SK-N-SH (cell line): ENCODE measurements at regions not wholly inside any gene's neighbourhood (a gene's known extent, or its start where the extent isn't known, plus 50 kb on each side); places are given as distances from the start of the nearest gene placed in this dataset.

Experiments used
- CTCF ChIA-PET: fragments of 300-600, 350-600 bp; formaldehyde crosslinking; extraction: SDS; loops from one replicate; lab custom pipeline; 2021; lab: Yijun Ruan, JAX
- POLR2A ChIA-PET: fragments of 350-600 bp; sonication (Branson Sonifier 250); formaldehyde crosslinking; extraction: SDS; loops from one replicate; lab custom pipeline; 2020; ENCODE audit warnings: antibody characterized with exemption, inconsistent platforms; lab: Yijun Ruan, JAX
- DNase-seq: peaks from one replicate; pipeline ENCODE4 v3.0.0; 2012
- H2AFZ ChIP-seq: fragments of 200-600 bp; sonication (generic); 2 replicates; pipeline ENCODE4 v1.8.1; 2016; ENCODE audit warnings: antibody characterized with exemption, mild to moderate bottlenecking, low read depth
- H3F3A ChIP-seq: fragments of 200-600 bp; sonication (generic); replicated peaks from 2 replicates; pipeline ENCODE3; 2016; ENCODE audit warnings: antibody characterized with exemption, mild to moderate bottlenecking; ENCODE audit not compliant: insufficient read depth
- H3K27ac ChIP-seq, 2 experiments: fragments of 200-500 bp in 1 of 2; fragments of 200-600 bp in 1 of 2; sonication (Bioruptor generic) in 1 of 2; sonication (generic), shearing (Covaris generic) in 1 of 2; 2 replicates each; pipeline versions ENCODE4 v1.5.1 to v1.6.1; 2014 to 2016; ENCODE audit warnings: low read depth in 2 of 2, inconsistent platforms in 1 of 2, low read length in 1 of 2, mild to moderate bottlenecking in 1 of 2, mixed read lengths in 1 of 2
- H3K27me3 ChIP-seq: fragments of 200-600 bp; sonication (generic), shearing (Covaris generic); 2 replicates; pipeline ENCODE4 v1.6.1; 2016; ENCODE audit warnings: mixed run types; ENCODE audit not compliant: insufficient read depth
- H3K36me3 ChIP-seq, 2 experiments: fragments of 200-500 bp in 1 of 2; fragments of 200-600 bp in 1 of 2; sonication (Bioruptor generic) in 1 of 2; sonication (generic) in 1 of 2; replicated peaks in 1 of 2; 2 replicates each; pipeline versions ENCODE3 to v1.5.1; 2014 to 2016; ENCODE audit warnings: low read length in 1 of 2, mild to moderate bottlenecking in 1 of 2; ENCODE audit not compliant: insufficient read depth in 2 of 2, control insufficient read depth in 1 of 2
- H3K4me1 ChIP-seq, 2 experiments: fragments of 200-500 bp in 1 of 2; fragments of 200-600 bp in 1 of 2; sonication (Bioruptor generic) in 1 of 2; sonication (generic), shearing (Covaris generic) in 1 of 2; 2 replicates each; pipeline versions ENCODE4 v1.5.1 to v1.6.1; 2014 to 2016; ENCODE audit warnings: low read depth in 1 of 2, low read length in 1 of 2, mixed run types in 1 of 2; ENCODE audit not compliant: insufficient read depth in 2 of 2, control insufficient read depth in 1 of 2
- H3K4me2 ChIP-seq: fragments of 200-600 bp; sonication (generic), shearing (Covaris generic); 2 replicates; pipeline ENCODE4 v1.6.1; 2017; ENCODE audit warnings: mixed run types
- H3K4me3 ChIP-seq, 2 experiments: fragments of 200-500 bp in 1 of 2; fragments of 200-600 bp in 1 of 2; sonication (Bioruptor generic) in 1 of 2; sonication (generic), shearing (Covaris generic) in 1 of 2; 2 replicates each; pipeline versions ENCODE4 v1.5.1 to v1.8.1; 2014 to 2016; ENCODE audit warnings: low read depth in 2 of 2, inconsistent platforms in 1 of 2, low read length in 1 of 2, mild to moderate bottlenecking in 1 of 2, mixed read lengths in 1 of 2, moderate library complexity in 1 of 2
- H3K79me2 ChIP-seq: fragments of 200-600 bp; sonication (generic); 2 replicates; pipeline ENCODE4 v1.8.1; 2017; ENCODE audit warnings: mild to moderate bottlenecking; ENCODE audit not compliant: insufficient read depth
- H3K9ac ChIP-seq: fragments of 200-600 bp; sonication (generic); 2 replicates; pipeline ENCODE4 v1.6.1; 2017; ENCODE audit warnings: mixed run types
- H3K9me2 ChIP-seq: fragments of 200-600 bp; sonication (generic); 2 replicates; pipeline ENCODE4 v1.6.1; 2017; ENCODE audit warnings: mixed run types
- H3K9me3 ChIP-seq: fragments of 200-600 bp; sonication (generic); 2 replicates; pipeline ENCODE4 v1.6.1; 2017; ENCODE audit warnings: mixed run types, mild to moderate bottlenecking, moderate library complexity
- H4K20me1 ChIP-seq: fragments of 200-600 bp; sonication (generic); 2 replicates; pipeline ENCODE4 v1.6.1; 2017; ENCODE audit warnings: mild to moderate bottlenecking, mixed run types; ENCODE audit not compliant: insufficient read depth
- EZH2phosphoT487 ChIP-seq: fragments of 200-600 bp; sonication (generic); IDR thresholded peaks from 2 replicates; pipeline ENCODE4 v1.6.1; 2017; ENCODE audit warnings: low read depth, mixed run types, mild to moderate bottlenecking, antibody characterized with exemption, moderate library complexity, borderline replicate concordance
- FOXJ3 ChIP-seq: sonication (generic); formaldehyde crosslinking; IDR thresholded peaks from 2 replicates; pipeline ENCODE4 v1.5.1; 2020; ENCODE audit warnings: mild to moderate bottlenecking, missing genetic modification reagents
- FOXM1 ChIP-seq: IDR thresholded peaks from 2 replicates; pipeline ENCODE4 v1.4.0; 2012; ENCODE audit warnings: low read depth, mild to moderate bottlenecking
- GABPA ChIP-seq: IDR thresholded peaks from 2 replicates; pipeline ENCODE4 v1.4.0; 2012; ENCODE audit warnings: low read depth, mild to moderate bottlenecking
- GATA2 ChIP-seq: sonication (generic); formaldehyde crosslinking; IDR thresholded peaks from 2 replicates; pipeline ENCODE4 v1.5.0; 2020; ENCODE audit warnings: mild to moderate bottlenecking, missing genetic modification reagents
- JUND ChIP-seq: IDR thresholded peaks from 2 replicates; pipeline ENCODE4 v1.4.0; 2012
- MAX ChIP-seq: IDR thresholded peaks from 2 replicates; pipeline ENCODE4 v1.4.0; 2012; ENCODE audit warnings: low read depth
- MEF2A ChIP-seq: IDR thresholded peaks from 2 replicates; pipeline ENCODE4 v1.4.0; 2012; ENCODE audit warnings: low read depth, borderline replicate concordance
- MXI1 ChIP-seq: IDR thresholded peaks from 2 replicates; pipeline ENCODE4 v1.6.1; 2012; ENCODE audit warnings: mild to moderate bottlenecking, low read depth, low read length, improper control_type of control experiment
- NRF1 ChIP-seq: IDR thresholded peaks from 2 replicates; pipeline ENCODE4 v1.6.1; 2012; ENCODE audit warnings: low read depth, mild to moderate bottlenecking, low read length
- RAD21 ChIP-seq: IDR thresholded peaks from 2 replicates; pipeline ENCODE4 v1.6.1; 2012; ENCODE audit warnings: mild to moderate bottlenecking, low read length
- RCOR1 ChIP-seq: fragments of 150-350 bp; IDR thresholded peaks from 2 replicates; pipeline ENCODE4 v1.6.1; 2017; ENCODE audit warnings: antibody characterized with exemption, low read length
- RFX5 ChIP-seq: IDR thresholded peaks from 2 replicates; pipeline ENCODE4 v1.6.1; 2012; ENCODE audit warnings: mild to moderate bottlenecking, improper control_type of control experiment, low read length
- RXRA ChIP-seq: IDR thresholded peaks from 2 replicates; pipeline ENCODE4 v1.4.0; 2012; ENCODE audit warnings: low read depth, mild to moderate bottlenecking, borderline replicate concordance
- TAF1 ChIP-seq: IDR thresholded peaks from 2 replicates; pipeline ENCODE4 v1.6.1; 2012; ENCODE audit warnings: low read depth, mild to moderate bottlenecking, low read length, moderate library complexity, borderline replicate concordance
- USF1 ChIP-seq: IDR thresholded peaks from 2 replicates; pipeline ENCODE4 v1.4.0; 2012; ENCODE audit warnings: low read depth, borderline replicate concordance
- YY1 ChIP-seq: IDR thresholded peaks from 2 replicates; pipeline ENCODE4 v1.4.0; 2012; ENCODE audit warnings: low read depth, mild to moderate bottlenecking
- WGBS: methylation state at CpG from one replicate; pipeline ENCODE4 v1.1.6; 2017; ENCODE audit warnings: low lambda C conversion rate; 5-methylcytosine and 5-hydroxymethylcytosine counted together
- TF ChIP-seq, protein P1 (sequence below): fragments of 200-600 bp; sonication (generic); IDR thresholded peaks from 2 replicates; pipeline ENCODE4 v1.6.1; 2017; ENCODE audit warnings: antibody characterized with exemption, mild to moderate bottlenecking, moderate library complexity
- TF ChIP-seq, protein P2 (sequence below): fragments of 150-350 bp; IDR thresholded peaks from 2 replicates; pipeline ENCODE4 v1.6.1; 2017; ENCODE audit warnings: antibody characterized with exemption, low read length, low read depth, borderline replicate concordance
- TF ChIP-seq, protein P3 (sequence below): IDR thresholded peaks from 2 replicates; pipeline ENCODE4; 2012

DNA sequence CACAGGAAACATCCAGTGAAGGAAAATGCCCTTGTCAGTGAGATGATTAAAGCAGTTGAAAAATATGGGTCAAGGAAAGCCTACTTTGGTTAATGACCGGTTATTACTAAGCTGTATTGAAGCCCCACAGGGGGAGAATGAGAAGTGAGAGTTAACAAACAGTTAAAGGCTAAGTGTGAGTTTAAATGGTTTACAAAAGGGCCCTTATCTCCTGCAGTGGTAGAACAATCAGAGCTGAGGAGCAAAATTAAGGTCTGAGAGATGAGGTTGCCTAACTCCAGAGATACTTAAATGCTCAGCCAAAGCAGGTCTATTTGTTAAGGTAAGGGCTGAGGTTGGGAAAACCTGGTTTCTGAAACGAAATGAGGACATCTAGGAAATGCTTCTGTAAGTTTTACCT is 75.1 kb upstream of the FER start:
- H3K27me3 ChIP-seq = no peaks in the 10 kb centered on the region
- no peak for DNase-seq
- no peaks in the 10 kb centered on the region for H3K9me3 ChIP-seq
- no peaks in the 10 kb centered on the region for H3K79me2 ChIP-seq
- no peak overlapping the region for H2AFZ ChIP-seq
- no peak overlapping the region for H3K9ac ChIP-seq
- H3K4me2 ChIP-seq = no peak overlapping the region
- ChIA-PET POLR2A (no interaction called here), CTCF (interaction anchor here (0.8 to 1.6 kb wide), 2 partner anchors 25 to 30 kb away, joined by 3 to 6 read pairs; no protein-coding TSS in a partner anchor)
- 43% methylated on average over 2 of the region's 2 CpGs for WGBS
- H3K4me1 ChIP-seq = no peaks in the 10 kb centered on the region; a peak in 2 of 4 replicates
- H4K20me1 ChIP-seq = no peaks in the 10 kb centered on the region
- TF ChIP-seq USF1 = no peak
- TF ChIP-seq MXI1 = no peak
- TF ChIP-seq RFX5 = no peak
- no peak for TF ChIP-seq GABPA
- no peak for TF ChIP-seq JUND
- no peak for TF ChIP-seq RXRA
- TF ChIP-seq, protein P1, sequence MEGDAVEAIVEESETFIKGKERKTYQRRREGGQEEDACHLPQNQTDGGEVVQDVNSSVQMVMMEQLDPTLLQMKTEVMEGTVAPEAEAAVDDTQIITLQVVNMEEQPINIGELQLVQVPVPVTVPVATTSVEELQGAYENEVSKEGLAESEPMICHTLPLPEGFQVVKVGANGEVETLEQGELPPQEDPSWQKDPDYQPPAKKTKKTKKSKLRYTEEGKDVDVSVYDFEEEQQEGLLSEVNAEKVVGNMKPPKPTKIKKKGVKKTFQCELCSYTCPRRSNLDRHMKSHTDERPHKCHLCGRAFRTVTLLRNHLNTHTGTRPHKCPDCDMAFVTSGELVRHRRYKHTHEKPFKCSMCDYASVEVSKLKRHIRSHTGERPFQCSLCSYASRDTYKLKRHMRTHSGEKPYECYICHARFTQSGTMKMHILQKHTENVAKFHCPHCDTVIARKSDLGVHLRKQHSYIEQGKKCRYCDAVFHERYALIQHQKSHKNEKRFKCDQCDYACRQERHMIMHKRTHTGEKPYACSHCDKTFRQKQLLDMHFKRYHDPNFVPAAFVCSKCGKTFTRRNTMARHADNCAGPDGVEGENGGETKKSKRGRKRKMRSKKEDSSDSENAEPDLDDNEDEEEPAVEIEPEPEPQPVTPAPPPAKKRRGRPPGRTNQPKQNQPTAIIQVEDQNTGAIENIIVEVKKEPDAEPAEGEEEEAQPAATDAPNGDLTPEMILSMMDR = no peak
- no peak for TF ChIP-seq RAD21
- no peak for TF ChIP-seq RCOR1
- no peak for TF ChIP-seq NRF1
- no peak for TF ChIP-seq TAF1
- no peak for TF ChIP-seq MAX
- no peak for TF ChIP-seq GATA2 (CRISPR knock-in tag)
- TF ChIP-seq MEF2A = no peak
- H3K9me2 ChIP-seq = no peaks in the 10 kb centered on the region
- H3K27ac ChIP-seq = no peak overlapping the region
- H3K4me3 ChIP-seq = no peak overlapping the region
- no peaks in the 10 kb centered on the region for H3K36me3 ChIP-seq
- H3F3A ChIP-seq = no peaks in the 10 kb centered on the region

DNA sequence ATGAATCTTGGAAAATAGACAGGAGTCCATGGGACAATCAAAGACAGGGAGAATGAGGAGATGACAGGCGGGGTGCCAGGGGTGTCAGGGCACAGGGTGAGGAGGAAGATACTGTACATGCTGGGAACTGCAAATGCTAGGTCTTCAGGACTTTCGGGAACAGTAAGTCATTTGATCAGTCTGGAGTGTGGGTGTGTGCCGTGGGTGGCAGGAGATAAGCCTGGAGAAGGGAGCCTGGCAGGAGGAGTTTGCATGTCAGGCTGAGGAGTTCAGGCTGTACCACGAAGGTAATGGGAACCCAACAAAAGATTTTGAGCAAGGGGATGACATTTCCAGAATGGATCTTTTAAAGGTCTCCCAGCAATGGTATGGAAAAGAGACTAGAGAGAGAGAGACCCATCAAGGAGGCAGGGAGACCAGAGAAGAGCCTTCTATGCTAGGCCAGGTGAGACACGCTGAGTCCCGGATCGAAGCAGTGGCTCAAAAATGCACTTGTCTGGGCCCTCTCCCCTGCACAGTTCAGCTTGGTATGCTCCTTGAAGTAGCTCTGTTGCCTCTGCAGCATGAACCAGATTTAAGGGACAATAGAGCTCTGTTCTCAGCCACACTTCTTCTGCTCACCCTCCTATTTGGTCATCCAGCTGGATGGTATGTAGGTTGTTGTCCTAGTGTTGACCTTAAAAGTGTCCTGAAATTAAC is 77.0 kb upstream of the FER start:
- POLR2A ChIA-PET = no interaction called here
- no peaks in the 10 kb centered on the region for H3K9me2 ChIP-seq
- CTCF ChIA-PET = interaction anchor here (0.6 to 1.3 kb wide), 2 partner anchors 11 to 29 kb away, joined by 3 to 6 read pairs; no protein-coding TSS in a partner anchor
- no peaks in the 10 kb centered on the region for H3K36me3 ChIP-seq
- H3K9me3 ChIP-seq = no peaks in the 10 kb centered on the region
- no peak overlapping the region for H3K4me2 ChIP-seq
- H2AFZ ChIP-seq = no peak overlapping the region
- H3K9ac ChIP-seq = no peak overlapping the region
- H4K20me1 ChIP-seq = no peaks in the 10 kb centered on the region
- no peak overlapping the region for H3K27ac ChIP-seq
- H3K79me2 ChIP-seq = no peaks in the 10 kb centered on the region
- 65% methylated on average over 7 of the region's 7 CpGs for WGBS
- H3F3A ChIP-seq = no peaks in the 10 kb centered on the region
- no peak overlapping the region for H3K4me3 ChIP-seq
- no peak for DNase-seq
- no peaks in the 10 kb centered on the region; a peak in 2 of 4 replicates for H3K4me1 ChIP-seq
- H3K27me3 ChIP-seq = no peaks in the 10 kb centered on the region
- TF ChIP-seq NRF1 = no peak
- TF ChIP-seq GABPA = no peak
- TF ChIP-seq FOXJ3 = no peak
- TF ChIP-seq, protein P2, sequence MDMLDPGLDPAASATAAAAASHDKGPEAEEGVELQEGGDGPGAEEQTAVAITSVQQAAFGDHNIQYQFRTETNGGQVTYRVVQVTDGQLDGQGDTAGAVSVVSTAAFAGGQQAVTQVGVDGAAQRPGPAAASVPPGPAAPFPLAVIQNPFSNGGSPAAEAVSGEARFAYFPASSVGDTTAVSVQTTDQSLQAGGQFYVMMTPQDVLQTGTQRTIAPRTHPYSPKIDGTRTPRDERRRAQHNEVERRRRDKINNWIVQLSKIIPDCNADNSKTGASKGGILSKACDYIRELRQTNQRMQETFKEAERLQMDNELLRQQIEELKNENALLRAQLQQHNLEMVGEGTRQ = no peak
- TF ChIP-seq, protein P3, sequence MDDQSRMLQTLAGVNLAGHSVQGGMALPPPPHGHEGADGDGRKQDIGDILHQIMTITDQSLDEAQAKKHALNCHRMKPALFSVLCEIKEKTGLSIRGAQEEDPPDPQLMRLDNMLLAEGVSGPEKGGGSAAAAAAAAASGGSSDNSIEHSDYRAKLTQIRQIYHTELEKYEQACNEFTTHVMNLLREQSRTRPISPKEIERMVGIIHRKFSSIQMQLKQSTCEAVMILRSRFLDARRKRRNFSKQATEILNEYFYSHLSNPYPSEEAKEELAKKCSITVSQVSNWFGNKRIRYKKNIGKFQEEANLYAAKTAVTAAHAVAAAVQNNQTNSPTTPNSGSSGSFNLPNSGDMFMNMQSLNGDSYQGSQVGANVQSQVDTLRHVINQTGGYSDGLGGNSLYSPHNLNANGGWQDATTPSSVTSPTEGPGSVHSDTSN = no peak
- no peak for TF ChIP-seq EZH2phosphoT487
- no peak for TF ChIP-seq FOXM1
- no peak for TF ChIP-seq RFX5
- no peak for TF ChIP-seq YY1
